NCI-H1694 (cell line): ENCODE measurements at regions not wholly inside any gene's neighbourhood (a gene's known extent, or its start where the extent isn't known, plus 50 kb on each side); places are given as distances from the start of the nearest gene placed in this dataset.
"Not testable (repeated sequence)": the region's sequence is repeated elsewhere in the genome, so short reads cannot be mapped to it uniquely, and the experiment has no call there.

ENCODE experiments used
- DNase-seq: peaks from one replicate; lab custom pipeline; 2025; lab: John Stamatoyannopoulos, UW

GRCh38 chr1:71345491-71345890 lies 264.7 kb upstream of the ZRANB2 start:
- DNase-seq: no peak

GRCh38 chr1:71343686-71344416 lies 263.0 kb upstream of the ZRANB2 start:
- DNase-seq: no peak

GRCh38 chr1:71339238-71339637 lies 258.4 kb upstream of the ZRANB2 start:
- DNase-seq: no peak

GRCh38 chr1:71330991-71331390 lies 250.2 kb upstream of the ZRANB2 start:
- no peak for DNase-seq

GRCh38 chr1:71324671-71325267 lies 243.9 kb upstream of the ZRANB2 start:
- no peak for DNase-seq

- no peak for DNase-seq
Observed at GRCh38 chr1:71312545-71312944, 231.7 kb upstream of the ZRANB2 start.

GRCh38 chr1:71311376-71311775 lies 230.5 kb upstream of the ZRANB2 start:
- DNase-seq: no peak

GRCh38 chr1:71307451-71307850 lies 226.6 kb upstream of the ZRANB2 start:
- DNase-seq: peak; percentile 19

GRCh38 chr1:71304125-71304524 lies 223.3 kb upstream of the ZRANB2 start:
- no peak for DNase-seq

- DNase-seq: no peak
Observed at GRCh38 chr1:71303617-71304041, 222.8 kb upstream of the ZRANB2 start.

- no peak for DNase-seq
Observed at GRCh38 chr1:71298633-71299032, 217.8 kb upstream of the ZRANB2 start.

- no peak for DNase-seq
Observed at GRCh38 chr1:71296551-71297134, 215.8 kb upstream of the ZRANB2 start.

- DNase-seq: no peak
Observed at GRCh38 chr1:71295350-71295749, 214.5 kb upstream of the ZRANB2 start.

- no peak for DNase-seq
Observed at GRCh38 chr1:71294178-71294577, 213.3 kb upstream of the ZRANB2 start.

GRCh38 chr1:71292203-71292602 lies 211.4 kb upstream of the ZRANB2 start:
- DNase-seq: no peak

- DNase-seq: not testable (repeated sequence)
Observed at GRCh38 chr1:71290506-71291237, 209.8 kb upstream of the ZRANB2 start.

- DNase-seq: no peak
Observed at GRCh38 chr1:71285529-71285928, 204.7 kb upstream of the ZRANB2 start.

- DNase-seq: no peak
Observed at GRCh38 chr1:71276466-71276865, 195.6 kb upstream of the ZRANB2 start.

GRCh38 chr1:71273334-71273733 lies 192.5 kb upstream of the ZRANB2 start:
- DNase-seq: no peak

- no peak for DNase-seq
Observed at GRCh38 chr1:71270394-71270915, 189.6 kb upstream of the ZRANB2 start.

- no peak for DNase-seq
Observed at GRCh38 chr1:71269818-71270217, 189.0 kb upstream of the ZRANB2 start.

- DNase-seq: no peak
Observed at GRCh38 chr1:71269179-71269578, 188.3 kb upstream of the ZRANB2 start.

- DNase-seq: no peak
Observed at GRCh38 chr1:71267220-71267619, 186.4 kb upstream of the ZRANB2 start.
